GM13976 (cell line): ENCODE measurements at regions not wholly inside any gene's neighbourhood (a gene's known extent, or its start where the extent isn't known, plus 50 kb on each side); places are given as distances from the start of the nearest gene placed in this dataset.

Experiments used
- DNase-seq: peaks from one replicate; pipeline ENCODE4 v3.0.0; 2012; ENCODE audit warnings: low spot score
- in situ Hi-C: fragments of 300-500 bp; cut with MboI; formaldehyde crosslinking; loops from one replicate; pipeline ENCODE4 v1.12.0; 2022; ENCODE audit warnings: low sequenced_read_pairs, mixed read lengths, inconsistent platforms; ENCODE audit not compliant: unreplicated experiment
- TF ChIP-seq, protein P1 (sequence below): IDR thresholded peaks from 2 replicates; pipeline ENCODE4 v1.5.1; 2012; ENCODE audit warnings: borderline replicate concordance, mild to moderate bottlenecking; ENCODE audit not compliant: insufficient read depth; ENCODE audit errors: extremely low read depth, missing control alignments, control extremely low read depth

DNA sequence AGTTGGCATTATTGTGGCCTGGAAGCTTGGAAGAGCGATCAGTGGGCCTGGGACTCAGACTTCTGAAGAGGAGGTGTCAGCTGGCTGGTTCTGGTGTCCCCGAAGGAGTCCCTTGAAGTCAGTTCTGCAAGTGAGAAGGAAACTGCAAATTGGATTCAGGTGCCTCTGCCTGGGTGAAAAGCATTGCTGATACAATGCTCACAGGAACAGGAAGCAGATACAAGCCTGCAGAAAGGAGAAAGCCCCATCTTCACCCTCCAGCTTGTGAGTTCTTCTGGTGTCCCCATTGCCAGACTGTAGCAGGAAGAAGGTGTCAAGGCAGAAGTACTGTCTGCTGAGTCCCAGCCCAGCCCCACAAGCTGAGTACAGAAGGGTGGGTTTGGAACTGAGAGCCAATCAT is 271.3 kb downstream of the PLOD2 start:
- TF ChIP-seq, protein P1, sequence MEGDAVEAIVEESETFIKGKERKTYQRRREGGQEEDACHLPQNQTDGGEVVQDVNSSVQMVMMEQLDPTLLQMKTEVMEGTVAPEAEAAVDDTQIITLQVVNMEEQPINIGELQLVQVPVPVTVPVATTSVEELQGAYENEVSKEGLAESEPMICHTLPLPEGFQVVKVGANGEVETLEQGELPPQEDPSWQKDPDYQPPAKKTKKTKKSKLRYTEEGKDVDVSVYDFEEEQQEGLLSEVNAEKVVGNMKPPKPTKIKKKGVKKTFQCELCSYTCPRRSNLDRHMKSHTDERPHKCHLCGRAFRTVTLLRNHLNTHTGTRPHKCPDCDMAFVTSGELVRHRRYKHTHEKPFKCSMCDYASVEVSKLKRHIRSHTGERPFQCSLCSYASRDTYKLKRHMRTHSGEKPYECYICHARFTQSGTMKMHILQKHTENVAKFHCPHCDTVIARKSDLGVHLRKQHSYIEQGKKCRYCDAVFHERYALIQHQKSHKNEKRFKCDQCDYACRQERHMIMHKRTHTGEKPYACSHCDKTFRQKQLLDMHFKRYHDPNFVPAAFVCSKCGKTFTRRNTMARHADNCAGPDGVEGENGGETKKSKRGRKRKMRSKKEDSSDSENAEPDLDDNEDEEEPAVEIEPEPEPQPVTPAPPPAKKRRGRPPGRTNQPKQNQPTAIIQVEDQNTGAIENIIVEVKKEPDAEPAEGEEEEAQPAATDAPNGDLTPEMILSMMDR: no peak
- in situ Hi-C loops: no loop called here
- DNase-seq: no peak

- in situ Hi-C loops: no loop called here
- DNase-seq: no peak
- TF ChIP-seq, protein P1: no peak
Observed at GRCh38 chr3:145892869-145893268, 268.1 kb downstream of the PLOD2 start.

DNA sequence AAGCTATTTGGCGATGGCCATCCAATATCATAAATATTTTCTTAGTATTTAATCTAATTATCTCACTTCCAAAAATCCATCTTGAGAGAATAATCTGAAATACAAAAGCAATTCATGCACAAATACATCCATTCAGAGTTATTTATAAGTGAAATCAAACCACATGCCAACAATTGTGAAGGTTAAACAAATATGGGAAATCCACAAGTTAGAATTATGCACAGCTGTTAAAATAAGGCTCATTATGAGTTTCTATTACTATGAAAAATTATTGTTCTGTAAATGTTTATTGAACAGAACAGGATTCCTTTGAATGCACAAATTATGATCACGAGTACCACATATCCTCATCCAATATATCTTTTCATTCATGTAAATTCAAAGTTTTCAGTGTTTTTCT is 267.7 kb downstream of the PLOD2 start:
- DNase-seq: no peak
- in situ Hi-C loops: no loop called here
- TF ChIP-seq, protein P1: no peak

GRCh38 chr3:145898487-145898886 is 262.5 kb downstream of the PLOD2 start:
- DNase-seq: no peak
- in situ Hi-C loops: no loop called here
- TF ChIP-seq, protein P1: no peak

- no peak for DNase-seq
- in situ Hi-C loops: no loop called here
- TF ChIP-seq, protein P1: no peak
Observed at GRCh38 chr3:145899241-145899640, 261.7 kb downstream of the PLOD2 start.

DNA sequence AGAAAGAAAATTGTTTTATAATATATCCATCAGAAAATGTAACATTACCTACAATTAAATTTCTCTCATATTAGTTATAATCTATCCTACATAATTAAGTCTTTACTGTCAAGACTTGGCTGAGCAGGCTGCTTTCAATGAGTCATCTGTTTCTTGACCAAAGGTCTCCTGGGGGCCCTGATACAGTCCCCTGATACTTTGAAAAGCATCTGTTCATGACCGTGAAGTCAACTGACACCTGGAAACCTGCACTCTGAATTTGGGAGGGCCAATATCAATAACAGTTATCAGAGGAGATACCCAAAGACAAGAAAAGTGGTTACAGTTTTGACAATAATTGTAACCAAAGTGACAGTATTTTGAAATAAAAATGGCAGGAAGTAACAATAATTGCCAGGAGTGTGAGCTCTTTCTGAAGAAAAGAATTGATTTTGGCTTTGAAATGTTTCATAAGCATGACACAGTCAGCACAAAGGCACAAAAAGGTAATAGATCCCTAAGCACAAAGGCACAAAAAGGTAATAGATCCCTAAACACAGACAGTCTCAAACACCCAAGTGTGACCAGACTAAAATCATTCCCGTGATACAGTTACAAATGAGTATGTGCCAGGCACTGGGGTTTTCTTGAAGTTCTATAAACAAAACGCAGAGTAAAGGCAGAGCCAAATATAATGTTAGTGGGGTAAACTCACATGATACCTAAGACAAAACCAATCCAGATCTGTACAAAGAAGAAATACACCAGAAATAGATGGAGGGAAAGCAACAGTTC is 260.7 kb downstream of the PLOD2 start:
- in situ Hi-C loops: no loop called here
- TF ChIP-seq, protein P1: no peak
- DNase-seq: no peak
